Erythroblast (primary cell): ENCODE measurements at regions not wholly inside any gene's neighbourhood (a gene's known extent, or its start where the extent isn't known, plus 50 kb on each side); places are given as distances from the start of the nearest gene placed in this dataset.

Experiments used
- GATA1 ChIP-seq: IDR thresholded peaks from 2 replicates; pipeline ENCODE4 v1.6.1; 2011; ENCODE audit warnings: low read depth, mild to moderate bottlenecking, control low read depth, low read length, moderate library complexity
- POLR2A ChIP-seq: IDR thresholded peaks from 2 replicates; pipeline ENCODE4 v1.6.1; 2011; ENCODE audit warnings: mild to moderate bottlenecking, low read length

DNA sequence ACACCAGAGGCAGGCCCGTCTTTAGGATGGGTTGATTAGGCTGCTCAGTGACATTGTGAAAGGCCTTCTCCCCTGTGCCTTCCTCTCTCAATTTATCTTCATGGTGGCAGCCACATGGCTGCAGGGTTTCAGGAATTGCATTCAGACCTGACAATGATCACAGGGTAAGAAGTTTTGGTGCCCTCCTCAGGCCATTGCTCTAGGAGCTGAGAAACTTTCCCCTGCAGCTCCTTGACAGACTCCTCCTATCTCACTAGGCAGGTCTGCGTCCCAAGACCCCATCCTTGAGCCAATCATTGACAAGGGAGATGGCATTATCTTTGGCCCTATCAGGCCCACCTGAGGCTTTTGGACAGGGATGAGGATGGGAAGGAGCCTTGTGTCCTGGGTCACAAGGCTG is 57.4 kb upstream of the ANO4 start:
- TF ChIP-seq POLR2A (no peak), GATA1 (no peak)
